Gastrocnemius medialis (tissue), 4 donors: ENCODE measurements at regions not wholly inside any gene's neighbourhood (a gene's known extent, or its start where the extent isn't known, plus 50 kb on each side); places are given as distances from the start of the nearest gene placed in this dataset.

Experiments used
- CTCF ChIP-seq, 5 experiments: fragments of 450-650 bp in 3 of 5; fragments of 200-600 bp in 2 of 5; sonication (generic) in 2 of 5; IDR thresholded peaks in 4 of 5; conservative IDR thresholded peaks in 1 of 5; 1 replicate in 4 of 5; 2 replicates in 1 of 5; pipeline ENCODE4 v1.5.1; 2016 to 2019; ENCODE audit warnings: antibody characterized with exemption in 5 of 5, mild to moderate bottlenecking in 3 of 5, moderate library complexity in 3 of 5
- POLR2A ChIP-seq, 2 donors: fragments of 450-650 bp; IDR thresholded peaks; one replicate each; pipeline ENCODE4 v1.6.1; 2017; ENCODE audit warnings: antibody characterized with exemption in 2 of 2, mild to moderate bottlenecking in 2 of 2, moderate library complexity in 2 of 2

- no peak for TF ChIP-seq CTCF (IDR thresholded peaks at IDR 0.05 in 4 of 5, conservative IDR thresholded peaks at IDR 0.05 in 1 of 5)
- TF ChIP-seq POLR2A (IDR thresholded peaks at IDR 0.05): no peak
Measured at GRCh38 chr15:95812491-95812890, 518.0 kb upstream of the NR2F2 start.
